T-helper 9 cell (primary cell): ENCODE measurements at regions not wholly inside any gene's neighbourhood (a gene's known extent, or its start where the extent isn't known, plus 50 kb on each side); places are given as distances from the start of the nearest gene placed in this dataset.

ENCODE experiments used
- DNase-seq: peaks from one replicate; pipeline ENCODE4 v3.0.0-alpha.2; 2020

DNA sequence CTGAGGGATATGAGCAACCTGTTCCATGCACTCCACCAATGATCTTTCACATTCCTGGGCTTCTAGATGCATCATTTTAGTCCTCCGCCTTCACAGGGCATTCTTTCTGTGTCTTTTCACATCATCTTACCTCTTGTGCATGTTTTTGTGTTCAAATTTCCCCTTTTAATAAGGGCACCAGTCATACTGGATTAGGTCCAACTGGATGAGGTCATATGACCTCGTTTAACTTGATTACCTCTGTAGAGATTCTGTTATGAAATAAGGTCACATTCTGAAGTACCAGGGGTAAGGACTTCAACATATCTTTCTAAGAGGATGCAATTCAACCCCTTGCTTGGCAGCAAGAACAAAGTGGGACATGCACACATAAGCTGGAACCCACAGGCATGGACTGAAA is 335.3 kb upstream of the TLE4 start:
- DNase-seq = no peak

DNA sequence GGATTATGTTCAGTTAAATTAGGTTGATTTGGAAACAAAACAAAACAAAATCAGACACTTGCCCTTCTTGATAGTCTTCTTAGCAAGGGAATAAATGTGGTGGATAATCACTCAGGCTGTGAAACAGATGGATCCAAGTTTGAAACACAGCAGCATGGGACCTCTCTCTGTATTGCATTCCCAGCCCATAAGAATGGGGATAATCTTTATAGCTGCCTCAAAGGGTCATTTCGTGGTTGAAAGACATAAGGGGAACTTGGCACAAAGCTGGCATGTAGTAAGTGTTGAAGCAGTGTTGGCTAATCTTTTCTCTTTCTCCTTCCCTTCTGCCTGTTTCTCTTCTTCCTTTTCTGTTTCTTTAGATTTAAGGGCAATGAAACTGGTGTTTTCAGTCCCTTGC is 333.9 kb upstream of the TLE4 start:
- no peak for DNase-seq

DNA sequence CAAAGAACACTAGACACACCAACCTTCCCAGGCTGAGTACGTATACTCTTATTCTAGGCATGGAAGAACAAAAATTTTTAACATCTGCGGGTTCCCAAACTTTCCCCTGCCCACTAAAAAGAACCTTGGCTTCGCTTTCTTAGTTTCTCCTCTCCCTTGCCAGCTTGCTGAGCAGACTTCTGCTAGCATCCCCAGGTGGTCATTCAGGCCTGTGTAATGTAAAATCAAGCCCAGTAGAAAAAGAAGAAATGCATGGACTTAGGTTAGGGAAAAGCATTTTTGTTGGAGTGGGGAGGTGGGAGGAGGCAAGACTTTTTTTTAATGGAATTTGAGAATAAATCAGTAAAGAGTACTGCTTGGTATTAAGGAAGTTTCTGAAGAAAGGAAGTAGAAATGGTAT is 331.0 kb upstream of the TLE4 start:
- no peak for DNase-seq

DNA sequence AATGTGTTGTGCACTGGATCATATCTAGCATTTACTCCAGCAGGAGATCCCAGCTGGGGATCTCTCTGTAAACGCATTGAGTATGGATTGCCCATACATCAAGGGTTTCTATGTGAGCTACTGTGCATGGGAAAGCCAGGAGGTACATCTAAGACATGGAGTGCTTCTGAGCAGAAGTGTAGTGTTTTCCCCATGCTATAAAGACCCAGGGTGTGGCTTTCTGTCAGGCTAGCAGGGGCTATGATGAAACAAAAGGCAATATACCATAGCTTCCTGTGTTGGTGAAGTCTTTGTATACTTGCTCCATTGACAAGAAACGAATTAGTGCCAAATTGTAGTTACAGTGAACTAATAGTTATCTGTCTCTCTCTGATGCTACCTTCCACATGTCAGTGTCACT is 329.3 kb upstream of the TLE4 start:
- DNase-seq = no peak

DNA sequence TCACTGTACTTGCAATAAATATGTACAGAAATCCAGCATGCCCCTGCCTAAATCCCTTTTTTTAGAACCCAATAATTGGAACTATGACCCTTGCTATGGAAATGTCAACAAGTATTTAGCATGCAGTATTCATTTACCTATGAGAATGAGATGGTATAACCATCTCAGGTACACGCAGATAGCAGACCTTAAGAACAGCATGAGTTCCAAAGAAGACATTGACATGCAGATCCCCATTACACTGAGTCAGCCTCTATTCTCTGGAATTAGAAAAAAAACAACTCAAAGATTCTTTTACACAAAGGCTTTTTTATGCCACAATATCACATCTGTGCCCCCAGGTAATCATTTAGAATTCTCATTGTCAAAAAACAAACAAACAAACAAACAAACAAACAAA is 325.6 kb upstream of the TLE4 start:
- DNase-seq = no peak

DNA sequence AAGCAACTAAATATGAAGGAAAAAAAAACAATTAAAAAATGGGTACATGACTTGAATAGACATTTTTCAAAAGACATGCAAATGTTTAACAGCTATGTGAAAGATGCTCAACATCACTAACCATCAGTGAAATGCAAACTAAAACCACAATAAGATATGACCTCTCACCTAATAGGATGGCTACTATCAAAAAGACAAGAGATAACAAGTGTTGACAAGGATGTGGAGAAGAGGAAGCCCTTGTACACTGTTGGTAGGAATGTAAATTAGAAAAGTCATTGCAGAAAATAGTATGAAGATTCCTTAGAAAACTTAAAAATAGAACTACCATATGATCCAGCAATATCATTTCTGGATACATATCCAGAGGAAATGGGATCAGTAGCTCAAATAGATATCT is 324.7 kb upstream of the TLE4 start:
- DNase-seq = no peak

DNA sequence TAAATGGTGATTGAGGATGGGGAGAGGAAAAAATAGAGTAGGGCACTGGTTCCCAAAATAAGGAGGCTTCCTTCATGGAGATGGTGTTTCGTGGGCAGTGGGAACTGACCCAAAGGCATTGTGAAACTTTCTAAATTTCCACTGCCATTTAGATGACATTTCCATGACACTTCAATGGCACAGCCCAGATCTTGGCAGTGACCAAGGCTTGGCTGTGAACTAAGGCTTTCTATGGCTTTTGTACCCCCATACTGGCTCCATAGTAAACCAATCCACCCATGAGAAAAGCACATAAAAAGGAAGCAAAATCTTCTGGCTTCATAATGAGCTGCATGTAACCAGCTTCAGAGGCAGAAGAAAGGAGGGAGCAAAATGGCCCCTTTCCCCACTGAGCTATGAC is 321.0 kb upstream of the TLE4 start:
- DNase-seq = no peak

DNA sequence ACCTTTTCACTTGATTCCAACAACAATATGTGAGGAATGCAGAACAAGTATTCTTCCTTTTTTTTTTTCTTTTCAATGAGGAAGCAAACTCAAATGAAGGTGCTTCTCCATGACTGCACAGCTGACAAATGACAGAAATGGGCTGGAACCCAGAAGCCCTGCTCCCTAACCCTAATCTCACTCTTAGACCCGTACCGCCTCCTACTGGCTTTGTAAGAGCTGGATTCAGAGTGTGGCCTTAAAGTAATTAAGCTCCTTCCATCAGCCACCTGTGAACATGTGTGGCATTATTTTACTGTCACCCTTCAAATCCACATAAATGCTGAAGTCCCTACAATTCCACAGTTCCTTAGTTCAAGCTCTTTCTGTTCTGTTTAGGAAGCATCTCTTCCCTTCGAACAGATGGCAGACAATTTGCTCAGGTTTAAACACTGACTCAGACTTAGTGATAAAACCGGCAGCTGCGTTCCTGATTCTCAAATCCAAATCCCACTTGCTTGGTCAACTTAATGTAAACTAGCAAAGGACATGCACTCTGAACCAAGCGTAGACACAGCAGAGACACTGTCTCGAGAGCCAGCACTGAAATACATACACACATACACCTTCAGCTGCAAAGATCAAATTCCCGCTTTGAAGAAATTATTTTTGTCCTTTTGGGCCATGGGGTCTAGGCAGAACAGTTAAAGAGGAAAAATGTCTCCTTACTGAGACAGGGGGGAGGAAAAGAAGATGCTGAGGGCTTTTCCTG is 316.7 kb upstream of the TLE4 start:
- no peak for DNase-seq

DNA sequence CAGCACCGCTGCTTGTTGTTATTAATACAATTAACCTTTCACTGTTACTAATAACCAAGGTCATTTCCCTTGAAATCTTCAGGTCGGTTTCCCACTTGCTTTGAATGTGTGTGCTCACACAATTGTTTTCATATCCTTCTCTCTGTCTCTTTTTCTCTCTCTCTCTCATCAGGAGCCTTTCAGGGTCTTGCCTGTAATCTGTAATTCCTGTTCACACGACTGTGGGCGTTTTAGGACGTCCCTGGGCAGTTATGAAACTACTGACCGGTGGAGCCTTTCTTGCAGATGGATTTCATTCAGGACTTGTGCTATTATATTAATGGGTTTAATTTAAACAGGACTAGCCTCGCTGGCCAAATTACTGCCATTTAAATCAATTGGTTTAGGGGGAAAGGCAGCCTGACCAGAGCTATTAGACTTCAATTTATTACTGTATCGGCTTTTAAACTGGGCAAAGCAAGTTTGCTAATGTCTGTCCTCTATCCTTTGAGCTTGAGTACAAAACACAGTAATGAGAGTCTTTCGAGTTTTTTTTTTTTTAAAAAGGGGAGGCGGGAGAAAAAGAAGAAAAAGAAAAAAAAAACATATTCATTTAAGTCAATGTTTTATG is 316.0 kb upstream of the TLE4 start:
- no peak for DNase-seq

DNA sequence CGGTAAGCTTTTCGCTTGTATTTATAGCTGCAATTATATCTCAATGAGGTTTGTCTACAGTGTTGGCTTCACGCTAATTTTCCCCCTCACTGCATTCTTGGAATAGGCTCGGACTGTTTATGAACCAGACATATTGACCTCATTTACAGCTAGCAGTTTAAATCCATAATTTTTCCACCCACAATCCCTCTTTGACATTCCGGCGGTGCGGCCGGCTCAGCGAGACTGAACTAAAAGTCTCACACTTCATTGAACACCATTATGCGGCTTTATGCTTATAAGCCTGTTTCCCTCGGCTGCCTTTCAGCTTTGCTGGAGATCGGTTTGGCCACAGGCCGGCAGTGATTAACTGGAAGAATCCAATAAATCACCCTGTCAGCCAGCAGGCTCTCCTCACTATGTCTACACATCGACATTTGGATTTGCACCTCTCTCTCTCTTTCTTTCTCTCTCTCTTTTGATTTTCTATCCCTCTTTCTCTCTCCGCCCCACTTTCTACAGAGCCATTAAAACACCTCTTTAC is 315.0 kb upstream of the TLE4 start:
- DNase-seq = no peak

DNA sequence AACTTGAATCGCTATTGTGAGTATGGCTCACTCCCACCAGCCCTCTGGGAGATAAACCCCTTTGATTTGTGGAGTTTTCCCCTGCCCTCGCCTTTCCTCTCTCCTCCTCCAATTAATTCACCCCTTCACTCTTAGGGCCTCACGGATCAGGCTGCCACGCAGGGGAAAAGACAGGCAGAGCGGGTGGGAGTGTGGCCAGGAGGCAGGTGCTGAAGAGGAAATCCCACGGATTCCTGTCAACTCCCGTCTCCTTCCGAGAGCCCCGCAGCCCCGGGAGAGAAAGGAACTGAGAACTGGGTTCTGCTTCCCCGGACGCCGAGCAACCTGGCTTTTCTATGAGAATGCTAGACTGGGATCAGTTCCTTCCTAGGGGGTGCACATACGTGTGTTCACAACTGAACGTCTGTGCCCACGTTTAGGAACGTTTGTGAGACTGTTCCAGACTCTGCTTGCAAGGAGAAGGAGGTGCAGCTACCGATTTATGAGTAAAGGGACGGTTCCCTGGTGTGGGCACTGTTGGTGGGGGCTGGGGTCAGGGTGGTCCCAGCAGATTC is 314.5 kb upstream of the TLE4 start:
- DNase-seq = no peak

DNA sequence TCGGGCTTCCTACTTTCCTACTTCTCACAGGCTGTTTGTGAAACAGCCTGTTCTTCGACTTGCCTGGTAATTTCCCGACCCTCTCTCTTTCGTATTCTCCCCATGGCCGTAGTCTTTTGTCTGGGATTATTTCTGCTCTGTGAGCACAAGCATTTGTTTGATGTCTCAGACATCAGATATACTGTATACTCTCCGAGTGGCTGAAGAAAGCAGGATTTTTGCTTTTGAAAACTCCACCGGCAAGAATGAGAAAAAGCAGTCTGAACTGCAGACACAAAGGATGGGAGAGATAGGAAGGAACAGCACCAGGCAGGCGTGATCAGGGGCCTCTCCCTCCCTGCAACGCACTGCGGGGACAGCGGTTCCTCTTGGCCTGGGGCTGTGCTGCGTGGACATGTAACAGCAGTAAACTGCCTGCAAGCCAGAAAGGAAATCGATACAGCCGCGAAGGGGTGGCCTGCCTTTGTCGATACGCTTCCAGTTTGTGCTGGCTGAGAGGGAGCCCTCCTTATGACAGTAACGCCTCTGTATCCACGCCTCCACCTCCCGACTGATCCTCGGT is 313.9 kb upstream of the TLE4 start:
- no peak for DNase-seq

DNA sequence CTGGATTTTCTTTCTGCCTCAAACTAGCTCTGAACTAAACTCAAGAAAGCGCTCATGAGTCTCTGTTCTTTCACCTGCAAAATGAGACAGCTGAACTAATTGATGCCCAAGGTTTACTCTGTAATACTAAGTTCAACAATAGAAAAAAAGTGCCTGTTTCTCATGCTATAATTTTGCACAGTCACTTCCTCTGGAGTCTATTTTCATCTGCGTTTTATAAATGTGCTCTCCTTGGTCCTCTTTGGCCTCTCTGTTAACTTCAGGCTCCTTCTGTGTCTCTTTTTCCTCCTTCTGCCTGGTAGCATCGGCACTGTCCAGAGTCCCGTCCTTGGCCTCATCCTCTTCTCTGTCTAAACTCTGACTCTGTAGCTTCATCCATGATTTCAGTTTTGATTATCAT is 311.9 kb upstream of the TLE4 start:
- DNase-seq = no peak

DNA sequence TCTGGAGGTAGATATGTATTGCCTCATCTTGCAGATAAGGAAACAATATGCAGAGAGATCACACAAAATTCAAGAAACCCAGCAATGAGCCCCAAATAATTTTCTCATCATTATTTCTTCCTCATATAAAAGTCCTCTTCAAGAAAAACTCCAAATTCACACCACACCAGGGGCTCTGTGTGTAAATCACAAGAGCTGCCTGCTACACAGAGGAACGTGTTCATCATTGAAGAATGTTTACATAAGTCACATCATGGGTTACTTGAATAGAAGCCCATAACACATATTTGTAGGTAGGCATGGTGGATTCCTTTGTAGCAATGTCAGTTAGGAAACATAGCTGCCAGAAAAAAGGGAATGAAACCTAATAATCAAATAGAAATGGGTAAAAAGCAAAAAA is 308.1 kb upstream of the TLE4 start:
- DNase-seq = no peak

DNA sequence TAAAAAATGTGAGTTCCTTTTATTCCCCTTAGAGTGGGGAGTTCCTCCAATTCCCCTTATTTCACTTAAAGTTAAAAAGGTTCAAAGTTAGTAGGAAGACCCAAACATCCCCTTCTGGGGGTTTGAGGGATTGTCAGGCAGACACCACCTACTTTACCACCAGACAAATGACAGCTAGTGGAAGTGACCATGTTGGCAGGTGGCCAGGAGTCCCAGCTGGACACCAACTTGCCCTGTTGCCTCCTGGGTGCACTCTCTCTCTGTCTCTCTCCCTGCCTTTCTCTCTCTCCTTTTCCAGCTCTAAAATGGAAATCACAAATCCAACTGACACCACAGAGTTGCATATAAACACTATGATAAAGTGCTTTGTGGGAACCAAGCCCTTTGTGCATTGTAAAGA is 307.7 kb upstream of the TLE4 start:
- DNase-seq = no peak

DNA sequence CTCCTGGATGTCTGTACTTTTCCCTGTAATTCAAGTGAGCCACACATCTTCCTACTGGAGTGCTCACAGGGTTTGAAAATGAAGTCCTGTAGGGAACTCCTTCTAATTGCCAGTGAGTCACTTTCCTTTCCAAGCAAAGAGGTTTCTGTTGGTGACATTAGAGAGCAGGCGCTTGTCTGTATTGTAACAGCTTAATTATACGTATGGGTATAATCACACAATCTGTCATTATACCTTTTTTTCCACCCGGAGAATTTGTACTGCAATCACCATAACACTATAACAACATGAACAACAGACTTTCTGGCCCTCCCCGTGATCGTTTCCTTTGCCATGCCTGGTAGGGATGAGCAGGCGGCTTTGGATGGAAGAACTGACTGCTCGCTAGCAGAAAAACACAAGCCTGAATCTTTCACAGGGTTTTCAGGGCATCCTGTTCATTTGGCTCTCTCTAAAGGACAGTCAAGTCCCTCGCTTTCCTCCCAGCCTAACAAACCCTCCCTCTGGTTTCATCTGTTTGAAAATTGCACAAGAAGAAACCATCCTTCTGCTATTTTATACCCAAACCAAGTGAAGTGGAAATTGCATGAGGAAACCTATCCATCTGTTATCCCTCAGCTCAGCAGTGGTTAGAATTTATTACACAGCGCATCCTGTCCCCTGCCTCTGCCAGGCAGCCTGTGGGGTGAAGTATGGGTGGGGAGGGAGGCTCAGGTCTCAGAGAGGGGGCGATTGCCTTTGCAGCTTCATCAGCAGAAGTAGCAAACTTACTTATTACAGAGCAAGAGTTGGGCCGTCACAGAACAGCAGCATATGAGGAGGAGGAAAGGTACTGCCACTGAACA is 307.0 kb upstream of the TLE4 start:
- no peak for DNase-seq

DNA sequence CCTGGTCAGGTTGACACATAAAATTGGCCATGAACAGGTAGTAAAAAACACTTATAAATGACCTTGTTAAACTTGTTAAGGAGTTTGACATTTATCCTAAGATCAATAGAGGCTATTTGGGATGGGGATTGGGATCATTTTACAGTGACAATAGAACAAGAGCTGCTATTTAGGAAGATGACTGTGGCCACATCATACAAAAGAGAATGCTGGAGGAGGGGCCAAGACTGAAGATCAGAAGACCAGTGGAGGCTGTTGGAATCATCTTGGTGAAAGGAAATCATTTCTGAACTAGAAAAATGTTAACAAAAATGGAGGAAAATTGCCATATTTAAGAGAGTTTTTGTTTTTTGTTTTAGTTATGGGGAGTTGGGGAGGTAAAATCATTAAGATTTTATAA is 304.8 kb upstream of the TLE4 start:
- no peak for DNase-seq

DNA sequence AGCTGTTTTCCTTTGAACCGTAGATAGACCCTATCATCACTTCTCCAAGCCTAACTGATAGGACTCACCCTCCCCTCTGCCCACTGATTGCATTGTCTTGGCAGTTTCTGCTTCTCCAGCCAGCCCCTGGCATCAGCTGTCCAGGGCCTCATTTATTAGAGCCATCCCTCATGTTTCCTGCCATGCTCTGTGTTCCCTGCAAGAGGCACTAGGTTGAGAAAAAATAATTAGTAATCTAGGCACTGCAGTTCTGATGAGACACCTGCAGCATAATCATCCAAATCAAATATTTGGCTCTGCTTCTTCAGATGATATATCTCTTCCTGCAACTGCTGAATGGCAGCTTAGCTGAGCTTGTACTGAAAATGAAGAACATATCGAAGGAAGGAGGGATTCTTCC is 303.0 kb upstream of the TLE4 start:
- no peak for DNase-seq

DNA sequence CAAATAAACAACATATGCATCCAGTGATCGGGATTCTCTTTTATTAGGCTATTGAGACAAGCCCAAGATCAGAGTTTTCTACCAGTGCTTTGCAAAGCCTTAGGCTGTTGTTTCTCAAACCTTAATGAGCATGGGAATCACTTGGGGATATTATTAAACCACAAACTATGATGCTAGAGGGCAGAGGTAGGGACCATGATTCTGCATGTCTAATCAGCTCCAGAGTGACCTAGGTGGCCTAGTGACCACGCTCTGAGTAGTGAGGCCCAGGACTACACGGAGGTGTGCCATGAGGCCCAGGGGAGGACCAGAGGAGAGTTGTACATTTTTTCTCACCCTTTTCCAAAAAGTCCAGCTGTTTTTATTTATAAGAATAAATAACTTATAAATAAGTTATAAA is 298.5 kb upstream of the TLE4 start:
- no peak for DNase-seq

DNA sequence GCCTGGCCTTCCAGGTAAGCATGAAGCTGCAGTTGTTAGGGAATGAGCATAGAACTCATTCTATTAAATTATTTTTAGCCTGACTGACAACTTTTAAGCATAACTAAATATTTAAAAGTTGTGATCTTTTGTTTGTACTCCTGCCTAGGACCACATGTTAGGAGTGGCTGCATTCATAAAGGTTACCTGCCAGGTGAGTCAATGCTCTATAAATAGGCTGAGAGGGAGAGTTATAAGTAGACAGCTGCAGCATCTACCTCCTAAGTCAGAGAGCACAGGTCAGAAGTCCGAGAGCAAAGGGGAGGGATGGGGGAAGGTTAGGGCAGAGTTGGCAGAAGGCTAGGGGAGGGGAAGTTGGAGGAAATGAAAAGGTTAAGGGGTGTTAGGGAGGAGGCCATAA is 292.4 kb upstream of the TLE4 start:
- DNase-seq = no peak

DNA sequence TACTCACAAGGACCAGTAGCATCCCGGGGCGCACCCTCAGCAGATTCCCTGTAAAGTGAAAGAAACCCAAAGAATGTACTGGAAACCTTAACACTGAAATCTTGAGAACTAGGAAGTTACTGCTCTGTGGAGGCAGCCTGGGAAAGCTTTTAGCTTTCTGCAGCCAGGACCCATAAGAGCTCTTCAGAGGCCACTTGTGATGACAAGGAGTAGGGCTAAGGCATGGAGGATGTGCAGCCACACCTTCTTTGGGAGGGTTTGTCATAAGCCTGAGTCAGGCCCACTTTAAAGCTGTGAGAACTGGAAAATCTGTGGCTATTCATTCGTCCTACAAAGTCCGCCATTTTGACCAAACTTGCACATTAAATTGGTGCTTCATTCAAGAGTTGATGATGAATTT is 291.1 kb upstream of the TLE4 start:
- no peak for DNase-seq

DNA sequence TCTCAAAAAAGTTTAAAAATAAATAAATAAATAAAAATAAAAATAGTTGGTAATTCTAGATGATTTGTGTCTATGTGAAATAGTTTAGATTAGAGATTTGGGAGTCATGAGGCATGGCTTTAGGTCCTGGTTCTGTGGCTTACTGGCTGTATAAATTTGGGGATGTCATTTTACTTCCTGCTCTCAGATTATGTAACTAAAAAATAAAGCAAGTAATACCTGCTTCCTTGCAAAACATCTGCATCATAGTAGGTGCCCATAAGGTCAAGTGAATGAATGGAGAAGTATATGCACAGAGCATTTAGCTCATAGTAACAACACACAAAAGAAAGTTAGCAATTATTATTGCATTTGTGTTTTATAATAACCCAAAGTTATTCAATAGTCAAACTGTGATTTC is 287.7 kb upstream of the TLE4 start:
- no peak for DNase-seq

DNA sequence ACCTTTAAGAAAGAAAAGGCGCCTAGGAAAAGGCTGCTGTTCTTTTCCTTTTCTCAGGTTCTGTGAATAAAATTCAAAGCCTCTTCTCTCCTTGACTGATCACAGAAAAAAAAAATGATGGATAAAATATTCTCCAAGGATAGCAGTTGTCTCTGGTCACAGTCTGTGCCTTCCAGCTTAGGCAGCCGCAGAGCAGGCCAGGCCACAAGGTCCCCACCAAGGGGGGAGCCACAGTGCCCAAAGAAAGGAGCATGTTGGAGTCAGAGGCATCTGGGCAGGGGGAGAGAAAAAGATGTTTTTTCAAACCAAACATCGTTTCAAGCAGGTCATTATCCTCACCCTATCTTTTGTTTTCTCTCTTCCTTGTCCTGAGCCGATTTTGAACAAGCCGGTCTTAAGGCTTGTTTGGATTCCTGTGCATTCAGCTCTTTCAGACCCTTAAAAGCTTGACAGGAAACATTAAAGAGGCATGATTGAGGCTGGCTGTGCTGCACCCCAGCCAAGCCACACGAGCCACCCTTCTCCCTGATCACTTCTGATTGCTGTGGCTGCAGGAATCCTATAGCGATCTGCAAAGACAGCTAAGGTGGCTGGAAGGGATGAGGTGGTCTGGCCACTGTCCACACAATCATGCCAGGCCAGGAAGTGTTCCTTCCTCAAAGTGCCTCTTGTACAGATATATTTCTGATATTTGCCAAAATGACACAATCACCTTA is 284.6 kb upstream of the TLE4 start:
- DNase-seq = no peak
